Thoracic aorta (tissue), 2 donors: ENCODE measurements at regions not wholly inside any gene's neighbourhood (a gene's known extent, or its start where the extent isn't known, plus 50 kb on each side); places are given as distances from the start of the nearest gene placed in this dataset.

ENCODE experiments used
- ATAC-seq: fragments of 150-250 bp; one replicate; pipeline ENCODE4 v1.8.0; 2017; ENCODE audit warnings: low read depth; ENCODE audit not compliant: insufficient number of reproducible peaks, low FRiP score
- DNase-seq: peaks from one replicate; pipeline ENCODE4 v3.0.0-alpha.2; 2020; ENCODE audit warnings: low spot score
- H3K27ac ChIP-seq, 2 donors: fragments of 200-600 bp; sonication (generic); 1 replicate in 1 of 2; 2 replicates in 1 of 2; pipeline ENCODE4 v1.5.1; 2016; ENCODE audit warnings: mild to moderate bottlenecking in 2 of 2, moderate library complexity in 2 of 2
- H3K27me3 ChIP-seq: fragments of 200-600 bp; sonication (generic); replicated peaks from 2 replicates; pipeline ENCODE4 v1.6.0; 2016; ENCODE audit warnings: mild to moderate bottlenecking; ENCODE audit not compliant: insufficient read depth
- H3K36me3 ChIP-seq: fragments of 200-600 bp; sonication (generic); one replicate; pipeline ENCODE4 v1.5.1; 2016
- H3K4me1 ChIP-seq, 2 donors: fragments of 200-600 bp; sonication (generic); 1 replicate in 1 of 2; 2 replicates in 1 of 2; pipeline versions ENCODE4 v1.5.1 to v1.6.0; 2016; ENCODE audit warnings: low read depth in 2 of 2, mild to moderate bottlenecking in 1 of 2; ENCODE audit not compliant: control insufficient read depth in 1 of 2
- H3K4me3 ChIP-seq: fragments of 200-600 bp; sonication (generic); 2 replicates; pipeline ENCODE4 v1.5.1; 2016; ENCODE audit warnings: mild to moderate bottlenecking
- H3K9me3 ChIP-seq: fragments of 200-600 bp; sonication (generic); 2 replicates; pipeline ENCODE4 v1.5.1; 2016
- CTCF ChIP-seq: fragments of 200-600 bp; sonication (generic); IDR thresholded peaks from one replicate; pipeline ENCODE4 v1.5.1; 2019; ENCODE audit warnings: antibody characterized with exemption

GRCh38 chr2:18479947-18480369 lies 80.5 kb downstream of the RDH14 start:
- Histone ChIP-seq H3K27ac (no peak overlapping the region), H3K36me3 (no peaks in the 10 kb centered on the region), H3K9me3 (no peaks in the 10 kb centered on the region), H3K27me3 (no peaks in the 10 kb centered on the region), H3K4me1 (peaks cover 0 to 10% of the 10 kb centered on the region in 2 donors), H3K4me3 (no peak overlapping the region)
- DNase-seq, result no peak
- no peak for ATAC-seq
- TF ChIP-seq CTCF, result no peak

- DNase-seq (no peak), ATAC-seq (no peak)
- no peak for TF ChIP-seq CTCF
These were observed 83.2 kb downstream of the RDH14 start for GRCh38 chr2:18477293-18477692.

GRCh38 chr2:18476484-18476883 lies 84.0 kb downstream of the RDH14 start:
- H3K36me3 ChIP-seq, result no peaks in the 10 kb centered on the region
- H3K4me1 ChIP-seq, result peaks cover 2 to 31% of the 10 kb centered on the region in 2 donors
- no peaks in the 10 kb centered on the region for H3K9me3 ChIP-seq
- no peak for TF ChIP-seq CTCF
- no peaks in the 10 kb centered on the region for H3K27me3 ChIP-seq
- H3K27ac ChIP-seq, result no peak overlapping the region
- H3K4me3 ChIP-seq, result no peak overlapping the region
- DNase-seq (no peak), ATAC-seq (no peak)

More at GRCh38 chr2:18477293-18477692, 83.2 kb downstream of the RDH14 start:
- H3K27ac ChIP-seq, result no peak overlapping the region
- no peaks in the 10 kb centered on the region for H3K36me3 ChIP-seq
- H3K27me3 ChIP-seq, result no peaks in the 10 kb centered on the region
- no peaks in the 10 kb centered on the region for H3K9me3 ChIP-seq
- no peak overlapping the region for H3K4me3 ChIP-seq
- H3K4me1 ChIP-seq, result peaks cover 2 to 31% of the 10 kb centered on the region in 2 donors

- Histone ChIP-seq H3K4me3 (no peak overlapping the region), H3K27me3 (no peaks in the 10 kb centered on the region), H3K9me3 (no peaks in the 10 kb centered on the region), H3K4me1 (peaks cover 2 to 31% of the 10 kb centered on the region in 2 donors), H3K27ac (no peak overlapping the region), H3K36me3 (no peaks in the 10 kb centered on the region)
- no peak for DNase-seq
- no peak for TF ChIP-seq CTCF
- no peak for ATAC-seq
These were observed 84.6 kb downstream of the RDH14 start for GRCh38 chr2:18475884-18476283.

GRCh38 chr2:18474700-18475099 lies 85.8 kb downstream of the RDH14 start:
- Histone ChIP-seq H3K4me1 (peaks cover 2 to 24% of the 10 kb centered on the region in 2 donors), H3K27ac (no peak overlapping the region), H3K4me3 (no peak overlapping the region), H3K27me3 (no peaks in the 10 kb centered on the region), H3K36me3 (no peaks in the 10 kb centered on the region), H3K9me3 (no peaks in the 10 kb centered on the region)
- DNase-seq (no peak), ATAC-seq (no peak)
- no peak for TF ChIP-seq CTCF
